ENCODE measurements at regions not wholly inside any gene's neighbourhood (a gene's known extent, or its start where the extent isn't known, plus 50 kb on each side); places are given as distances from the start of the nearest gene placed in this dataset.

- TF ChIP-seq POLR2A (IDR thresholded peaks at IDR 0.05) = no peak
- TF ChIP-seq CTCF (IDR thresholded peaks at IDR 0.05) = no peak
Measured at GRCh38 chr2:167544602-167545001, 656.3 kb downstream of the XIRP2 start.

Measured in lower leg skin (tissue), 3 donors.